GM21619 (cell line): ENCODE measurements at regions not wholly inside any gene's neighbourhood (a gene's known extent, or its start where the extent isn't known, plus 50 kb on each side); places are given as distances from the start of the nearest gene placed in this dataset.

ENCODE experiments used
- ATAC-seq: cut with Tn5 transposase; IDR thresholded peaks from one replicate; pipeline ENCODE4 v1.9.1; 2021; ENCODE audit not compliant: unreplicated experiment

- ATAC-seq = no peak
Observed at GRCh38 chr18:78677483-78678317, 301.9 kb upstream of the SALL3 start.

GRCh38 chr18:78678318-78678695 lies 301.3 kb upstream of the SALL3 start:
- ATAC-seq = no peak

DNA sequence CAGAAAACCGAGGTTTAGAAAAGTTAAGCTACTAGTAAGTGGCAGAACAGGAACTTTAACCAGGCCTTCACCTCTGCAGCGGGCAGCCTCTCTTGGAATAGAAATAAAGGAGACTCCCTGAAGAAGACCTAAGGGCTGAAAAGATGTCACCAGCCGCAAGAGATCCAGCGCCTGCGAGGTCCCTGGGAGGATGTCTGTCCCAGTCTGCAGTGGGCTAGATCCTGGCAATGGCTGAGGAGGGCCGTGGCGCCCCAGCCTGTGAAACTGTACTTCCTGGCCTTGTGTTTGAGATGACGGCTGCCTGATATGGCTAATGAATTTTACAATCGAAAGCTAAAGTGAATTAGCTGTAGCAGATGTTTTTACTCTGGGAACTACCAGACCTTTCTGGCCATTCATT lies 300.6 kb upstream of the SALL3 start:
- ATAC-seq = no peak

DNA sequence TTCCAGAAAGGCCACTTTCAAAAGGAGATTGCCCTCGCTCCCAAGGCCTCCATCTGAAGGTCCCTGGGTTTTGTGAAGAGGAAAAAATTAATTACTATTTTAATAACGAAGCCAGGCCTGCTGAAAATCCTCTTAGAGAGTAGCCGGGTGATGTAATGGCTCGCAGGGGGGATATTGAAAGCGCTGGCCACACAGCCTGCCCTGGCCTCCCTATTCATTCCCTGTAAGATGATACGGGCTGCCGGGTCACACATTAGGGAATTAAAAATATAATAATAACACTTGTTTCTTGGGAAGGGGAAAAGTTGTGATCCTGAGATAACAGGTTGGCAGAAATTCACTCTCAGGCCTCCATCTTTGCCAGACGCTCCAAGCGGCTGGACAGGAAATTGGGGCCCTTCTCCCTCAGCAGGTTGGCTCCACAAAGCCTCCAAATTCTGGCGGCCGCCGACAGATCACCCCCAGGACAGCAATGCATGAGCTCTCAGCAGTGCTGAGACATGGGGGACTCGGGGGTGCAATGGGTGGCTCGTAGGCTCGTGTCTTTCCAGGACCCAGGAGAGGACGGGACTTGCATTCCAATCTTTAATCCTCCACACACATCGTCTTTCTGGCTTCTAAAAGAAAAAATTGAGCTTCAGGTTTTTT lies 299.9 kb upstream of the SALL3 start:
- no peak for ATAC-seq

DNA sequence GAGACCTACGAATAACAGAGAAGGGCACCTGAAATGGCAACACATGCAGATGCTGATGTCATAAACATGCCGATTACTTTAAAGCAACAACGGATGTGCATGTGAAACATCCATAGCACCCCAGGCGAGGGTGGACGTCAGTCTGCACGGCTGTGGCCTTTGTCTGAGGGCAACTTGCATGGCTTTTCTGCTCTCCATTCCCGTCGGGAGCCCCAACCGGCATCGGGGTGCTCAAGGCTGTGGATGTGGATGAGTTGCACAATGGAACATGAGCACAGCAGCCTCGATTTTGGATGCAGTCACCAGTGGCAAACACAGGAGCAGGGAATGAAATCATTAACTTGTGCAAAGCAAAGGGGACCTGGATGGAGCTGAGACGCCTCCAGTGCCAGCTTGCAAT lies 298.2 kb upstream of the SALL3 start:
- no peak for ATAC-seq

DNA sequence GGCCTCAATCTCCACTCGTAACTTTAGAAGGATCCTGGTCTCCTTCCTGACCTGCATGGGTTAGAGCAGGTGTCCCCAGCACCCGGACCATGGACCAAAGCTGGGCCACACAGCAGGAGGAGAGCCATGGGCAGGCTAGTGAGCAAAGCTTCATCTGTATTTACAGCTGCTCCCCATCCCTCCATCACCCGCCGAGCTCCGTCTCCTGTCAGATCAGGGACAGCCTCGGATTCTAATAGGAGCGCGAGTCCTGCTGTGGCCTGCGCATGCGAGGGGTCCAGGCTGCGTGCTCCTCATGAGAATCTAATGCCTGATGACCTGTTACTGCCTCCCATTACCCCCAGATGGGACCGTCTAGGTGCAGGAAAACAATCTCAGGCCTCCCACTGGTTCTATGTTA lies 297.7 kb upstream of the SALL3 start:
- no peak for ATAC-seq

DNA sequence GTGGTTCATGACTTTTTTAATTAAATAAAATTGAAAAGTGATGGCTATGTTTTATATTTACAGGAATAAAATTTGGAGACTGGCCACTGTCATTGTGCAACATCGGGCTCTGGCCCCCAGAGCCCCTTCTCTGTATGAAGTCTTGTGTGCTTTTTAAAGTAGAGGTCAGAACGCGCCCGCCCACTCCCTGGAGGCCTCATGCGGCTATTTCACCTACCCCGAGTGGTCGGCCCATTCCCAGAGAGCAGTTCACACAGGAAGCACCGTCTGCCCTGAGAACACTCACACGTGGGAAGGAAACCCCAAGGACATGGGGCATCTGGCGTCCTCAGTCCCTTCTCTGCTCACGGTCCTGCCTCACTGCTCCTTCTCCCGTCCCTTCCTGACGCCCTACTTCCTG lies 296.9 kb upstream of the SALL3 start:
- no peak for ATAC-seq

DNA sequence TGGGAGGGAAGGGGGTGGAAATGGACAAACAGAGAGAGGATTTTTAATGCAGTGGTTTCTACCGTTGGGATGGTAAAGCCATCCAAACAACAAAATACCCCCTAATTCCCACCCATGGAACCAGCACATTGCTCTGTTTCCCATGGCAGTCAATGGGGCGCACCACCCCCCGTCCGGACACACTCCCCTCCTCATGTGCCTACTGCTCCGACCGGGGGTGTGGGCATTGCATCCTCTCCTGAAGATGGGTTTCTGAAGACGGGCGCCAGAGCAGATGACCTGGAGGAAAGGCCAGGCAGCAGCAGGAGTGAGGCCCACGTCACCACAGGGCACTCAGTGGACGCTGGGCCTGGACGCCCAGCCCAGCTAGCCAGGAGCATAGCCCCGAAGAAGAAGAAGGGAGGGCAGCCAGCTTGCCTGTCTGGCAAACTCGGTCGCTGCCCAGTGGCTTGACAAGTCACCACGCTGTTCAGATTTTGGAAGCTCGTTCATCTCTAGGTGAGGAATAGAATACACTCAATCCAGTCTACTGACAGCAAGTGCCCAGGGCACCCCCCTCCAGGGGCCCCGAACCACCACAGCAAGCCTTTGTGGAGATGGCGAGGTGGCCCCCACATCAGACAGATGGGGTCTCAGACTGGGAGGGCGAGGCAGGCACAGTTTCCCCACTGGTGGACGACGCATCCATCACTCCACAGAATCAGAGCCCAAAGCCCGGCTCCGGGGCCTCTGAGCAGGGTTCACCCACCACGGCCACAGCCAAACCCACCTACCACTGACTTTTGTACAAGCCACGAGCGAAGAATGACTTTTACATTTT lies 296.2 kb upstream of the SALL3 start:
- no peak for ATAC-seq

GRCh38 chr18:78685250-78685979 lies 294.2 kb upstream of the SALL3 start:
- no peak for ATAC-seq

- ATAC-seq = no peak
Observed at GRCh38 chr18:78685980-78686530, 293.6 kb upstream of the SALL3 start.

- ATAC-seq = no peak
Observed at GRCh38 chr18:78686976-78687685, 292.5 kb upstream of the SALL3 start.

- ATAC-seq = no peak
Observed at GRCh38 chr18:78687736-78688135, 291.9 kb upstream of the SALL3 start.

DNA sequence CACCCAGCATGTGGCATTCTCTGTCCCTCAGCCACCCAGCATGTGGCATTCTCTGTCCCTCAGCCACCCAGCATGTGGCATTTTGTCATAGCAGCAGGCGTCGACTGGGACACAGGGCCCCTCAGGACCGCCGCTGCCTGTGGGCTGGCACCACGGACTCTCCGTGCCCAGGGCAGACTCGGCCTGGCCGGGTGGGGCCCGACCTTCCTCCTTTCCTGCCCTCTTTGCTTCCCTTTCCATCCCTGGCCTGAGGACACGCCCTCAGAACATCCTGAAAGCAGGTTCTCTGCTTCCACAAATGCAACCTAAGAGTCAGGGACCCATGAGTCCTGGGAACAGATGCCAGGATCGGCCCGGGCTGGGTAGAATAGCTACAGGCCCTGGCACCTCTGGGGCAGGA lies 291.4 kb upstream of the SALL3 start:
- no peak for ATAC-seq

DNA sequence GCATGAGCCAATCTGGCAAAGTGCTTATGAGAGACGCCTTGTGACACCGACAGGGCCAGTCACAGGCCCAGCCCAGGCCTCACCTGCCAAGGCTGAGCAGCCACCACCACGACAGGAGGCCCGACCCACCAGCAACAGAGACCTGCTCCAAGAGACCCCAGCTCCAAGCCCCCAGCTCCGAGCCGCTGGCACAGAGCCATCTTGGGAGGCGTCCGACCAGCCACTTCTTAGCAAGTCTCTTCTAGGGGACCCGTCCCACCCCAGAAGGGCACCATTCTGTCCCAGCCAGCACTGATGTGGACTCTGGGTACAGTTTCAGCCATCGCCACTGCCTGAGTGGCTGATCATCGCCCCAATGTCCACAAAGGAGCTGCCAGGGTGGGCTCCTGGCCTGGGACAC lies 290.7 kb upstream of the SALL3 start:
- no peak for ATAC-seq

GRCh38 chr18:78689606-78690005 lies 290.0 kb upstream of the SALL3 start:
- no peak for ATAC-seq

GRCh38 chr18:78692105-78692504 lies 287.5 kb upstream of the SALL3 start:
- no peak for ATAC-seq

- no peak for ATAC-seq
Observed at GRCh38 chr18:78693429-78693828, 286.2 kb upstream of the SALL3 start.

GRCh38 chr18:78696698-78697435 lies 282.8 kb upstream of the SALL3 start:
- ATAC-seq = no peak

DNA sequence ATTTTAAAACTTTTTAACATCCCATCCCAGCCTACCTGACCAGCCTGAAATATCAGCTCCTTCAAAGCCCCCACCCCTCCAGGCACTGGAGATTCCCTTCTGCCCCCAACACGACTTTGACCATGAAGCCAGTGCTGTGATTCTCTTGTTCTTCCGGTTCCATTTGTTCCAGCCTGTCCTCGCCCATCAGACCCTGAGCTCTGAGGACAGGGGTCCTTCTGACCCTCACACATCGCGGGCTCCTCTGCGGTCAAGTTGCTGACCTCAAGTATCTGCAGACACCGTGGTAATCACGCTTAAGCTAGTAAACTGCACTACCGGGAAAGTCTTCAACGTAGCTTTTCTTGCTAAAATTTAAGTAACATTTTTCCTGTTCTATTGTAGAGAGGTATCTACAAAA lies 282.2 kb upstream of the SALL3 start:
- ATAC-seq = no peak

- no peak for ATAC-seq
Observed at GRCh38 chr18:78698914-78699313, 280.7 kb upstream of the SALL3 start.
